HepG2 (cell line): ENCODE measurements at regions not wholly inside any gene's neighbourhood (a gene's known extent, or its start where the extent isn't known, plus 50 kb on each side); places are given as distances from the start of the nearest gene placed in this dataset.

ENCODE experiments used
- ATF4 ChIP-seq, 2 experiments: fragments of 450-650 bp in 1 of 2; sonication (generic) in 1 of 2; formaldehyde crosslinking; IDR thresholded peaks; 2 replicates each; pipeline versions ENCODE4 v1.5.0 to v1.8.0; 2020 to 2022; ENCODE audit warnings: mild to moderate bottlenecking in 1 of 2, missing genetic modification reagents in 1 of 2
- BCL6 ChIP-seq: IDR thresholded peaks from 2 replicates; pipeline ENCODE4 v1.6.1; 2016; ENCODE audit warnings: missing genetic modification reagents, missing compliant biosample characterization
- CREB3 ChIP-seq: sonication (generic); formaldehyde crosslinking; IDR thresholded peaks from 2 replicates; pipeline ENCODE4 v1.5.0; 2020; ENCODE audit warnings: missing genetic modification reagents
- GLI4 ChIP-seq: sonication (generic); formaldehyde crosslinking; IDR thresholded peaks from 2 replicates; pipeline ENCODE4 v1.5.1; 2020; ENCODE audit warnings: missing genetic modification reagents, mild to moderate bottlenecking, moderate library complexity, borderline replicate concordance
- KDM5A ChIP-seq: fragments of 200-600 bp; sonication (generic); IDR thresholded peaks from 2 replicates; pipeline ENCODE4 v1.7.0; 2018; ENCODE audit warnings: antibody characterized with exemption, mild to moderate bottlenecking, low read length, borderline replicate concordance
- POLR2AphosphoS5 ChIP-seq: IDR thresholded peaks from 2 replicates; pipeline ENCODE4 v1.6.1; 2012; ENCODE audit warnings: low read depth, low read length
- TAF15 ChIP-seq: fragments of 200-400 bp; formaldehyde crosslinking; IDR thresholded peaks from one replicate; pipeline ENCODE4 v1.6.1; 2018; ENCODE audit warnings: mild to moderate bottlenecking, low read depth, low read length; ENCODE audit not compliant: poor library complexity, severe bottlenecking
- ZHX2 ChIP-seq, 2 experiments: sonication (generic) in 1 of 2; formaldehyde crosslinking in 1 of 2; IDR thresholded peaks; 2 replicates each; pipeline versions ENCODE4 v1.6.1 to v1.9.0; 2014 to 2022; ENCODE audit warnings: antibody characterized with exemption in 1 of 2, borderline replicate concordance in 1 of 2, inconsistent platforms in 1 of 2, low read depth in 1 of 2, missing genetic modification reagents in 1 of 2
- ZKSCAN1 ChIP-seq: fragments of 150-350 bp; IDR thresholded peaks from 2 replicates; pipeline ENCODE4 v1.6.1; 2014; ENCODE audit warnings: low read length
- ZNF318 ChIP-seq: sonication (generic); formaldehyde crosslinking; IDR thresholded peaks from 2 replicates; pipeline ENCODE4 v1.4.0; 2020; ENCODE audit warnings: mild to moderate bottlenecking, missing genetic modification reagents
- ZNF781 ChIP-seq: sonication (generic); formaldehyde crosslinking; IDR thresholded peaks from 2 replicates; pipeline ENCODE4 v1.5.1; 2020; ENCODE audit warnings: borderline replicate concordance, mild to moderate bottlenecking, missing genetic modification reagents; ENCODE audit errors: not compliant biosample characterization

GRCh38 chr2:66693076-66693965 is 258.4 kb downstream of the MEIS1 start (continued):
- TF ChIP-seq ZNF781 (CRISPR knock-in tag): no peak
- no peak for TF ChIP-seq CREB3 (CRISPR knock-in tag)
- no peak for TF ChIP-seq ZKSCAN1
- no peak for TF ChIP-seq GLI4 (CRISPR knock-in tag)
- TF ChIP-seq TAF15: no peak
- TF ChIP-seq ATF4 (CRISPR knock-in tag; IDR thresholded peaks at IDR 0.05): no peak
- no peak for TF ChIP-seq POLR2AphosphoS5
- TF ChIP-seq KDM5A: no peak
- no peak for TF ChIP-seq BCL6 (CRISPR knock-in tag)
- TF ChIP-seq ZHX2 (IDR thresholded peaks at IDR 0.05; ENCODE audit: low read depth): no peak
- no peak for TF ChIP-seq ZHX2 (CRISPR knock-in tag; IDR thresholded peaks at IDR 0.05; ENCODE audit: borderline replicate concordance)
- no peak for TF ChIP-seq ZNF318 (CRISPR knock-in tag)
